ENCODE measurements at regions not wholly inside any gene's neighbourhood (a gene's known extent, or its start where the extent isn't known, plus 50 kb on each side); places are given as distances from the start of the nearest gene placed in this dataset.

- TF ChIP-seq, protein P1, sequence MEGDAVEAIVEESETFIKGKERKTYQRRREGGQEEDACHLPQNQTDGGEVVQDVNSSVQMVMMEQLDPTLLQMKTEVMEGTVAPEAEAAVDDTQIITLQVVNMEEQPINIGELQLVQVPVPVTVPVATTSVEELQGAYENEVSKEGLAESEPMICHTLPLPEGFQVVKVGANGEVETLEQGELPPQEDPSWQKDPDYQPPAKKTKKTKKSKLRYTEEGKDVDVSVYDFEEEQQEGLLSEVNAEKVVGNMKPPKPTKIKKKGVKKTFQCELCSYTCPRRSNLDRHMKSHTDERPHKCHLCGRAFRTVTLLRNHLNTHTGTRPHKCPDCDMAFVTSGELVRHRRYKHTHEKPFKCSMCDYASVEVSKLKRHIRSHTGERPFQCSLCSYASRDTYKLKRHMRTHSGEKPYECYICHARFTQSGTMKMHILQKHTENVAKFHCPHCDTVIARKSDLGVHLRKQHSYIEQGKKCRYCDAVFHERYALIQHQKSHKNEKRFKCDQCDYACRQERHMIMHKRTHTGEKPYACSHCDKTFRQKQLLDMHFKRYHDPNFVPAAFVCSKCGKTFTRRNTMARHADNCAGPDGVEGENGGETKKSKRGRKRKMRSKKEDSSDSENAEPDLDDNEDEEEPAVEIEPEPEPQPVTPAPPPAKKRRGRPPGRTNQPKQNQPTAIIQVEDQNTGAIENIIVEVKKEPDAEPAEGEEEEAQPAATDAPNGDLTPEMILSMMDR (conservative IDR thresholded peaks at IDR 0.05; ENCODE audit: low read depth, low read length) = no peak
- TF ChIP-seq EZH2 (IDR thresholded peaks at IDR 0.05; ENCODE audit: low read length, unreplicated experiment) (no peak), EZH2phosphoT487 (IDR thresholded peaks at IDR 0.05; ENCODE audit: borderline replicate concordance, low read length) (no peak)
Observed at GRCh38 chr13:91135968-91136367, 211.5 kb upstream of the MIR17HG start.
